ENCODE measurements at regions not wholly inside any gene's neighbourhood (a gene's known extent, or its start where the extent isn't known, plus 50 kb on each side); places are given as distances from the start of the nearest gene placed in this dataset.

DNA sequence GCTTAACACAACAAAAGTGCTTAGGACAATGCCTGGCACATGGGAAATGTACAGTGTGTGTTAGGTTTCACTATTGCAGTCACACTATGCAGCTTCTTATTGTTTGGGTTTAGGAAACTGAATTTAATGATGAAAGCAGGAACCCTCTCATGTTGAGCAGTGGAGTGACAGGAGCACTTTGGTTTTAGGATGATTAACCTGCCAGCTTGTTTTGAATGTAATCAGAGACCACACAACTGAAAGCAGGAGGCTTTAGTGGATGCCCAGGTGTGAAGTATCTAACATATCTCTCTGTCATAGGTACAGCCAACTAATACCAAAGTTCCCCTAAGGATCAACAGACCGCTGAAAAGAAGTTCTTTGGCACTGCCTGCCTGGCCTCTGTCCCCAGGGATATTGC, 406.9 kb upstream of the USP24 start:
- Histone ChIP-seq H3K4me3 (ENCODE audit: low read length) (no peak overlapping the region), H3K36me3 (ENCODE audit: insufficient read depth, low read length) (no peaks in the 10 kb centered on the region), H3K9me3 (replicated peaks; ENCODE audit: low read length) (no peaks in the 10 kb centered on the region), H3K4me1 (ENCODE audit: control insufficient read depth, insufficient read depth, low read length) (peaks cover 17% of the 10 kb centered on the region), H3K4me2 (ENCODE audit: low read length) (no peak overlapping the region), H3K27me3 (ENCODE audit: control insufficient read depth, insufficient read depth, low read length) (no peaks in the 10 kb centered on the region), H3K9ac (ENCODE audit: low read depth, low read length) (no peak overlapping the region)

- no peaks in the 10 kb centered on the region for H3K36me3 ChIP-seq (ENCODE audit: insufficient read depth, low read length)
- H3K9me3 ChIP-seq (replicated peaks; ENCODE audit: low read length), result no peaks in the 10 kb centered on the region
- H3K27me3 ChIP-seq (ENCODE audit: control insufficient read depth, insufficient read depth, low read length), result no peaks in the 10 kb centered on the region
- H3K4me3 ChIP-seq (ENCODE audit: low read length), result no peak overlapping the region
- no peak overlapping the region for H3K9ac ChIP-seq (ENCODE audit: low read depth, low read length)
- no peak overlapping the region for H3K4me2 ChIP-seq (ENCODE audit: low read length)
- peaks cover 5% of the 10 kb centered on the region for H3K4me1 ChIP-seq (ENCODE audit: control insufficient read depth, insufficient read depth, low read length)
Measured at GRCh38 chr1:55618199-55618598, 403.0 kb upstream of the USP24 start.

GRCh38 chr1:55617288-55617982, 402.3 kb upstream of the USP24 start:
- no peaks in the 10 kb centered on the region for H3K27me3 ChIP-seq (ENCODE audit: control insufficient read depth, insufficient read depth, low read length)
- no peak overlapping the region for H3K4me2 ChIP-seq (ENCODE audit: low read length)
- H3K36me3 ChIP-seq (ENCODE audit: insufficient read depth, low read length), result no peaks in the 10 kb centered on the region
- H3K9ac ChIP-seq (ENCODE audit: low read depth, low read length), result no peak overlapping the region
- H3K4me1 ChIP-seq (ENCODE audit: control insufficient read depth, insufficient read depth, low read length), result peaks cover 12% of the 10 kb centered on the region
- H3K4me3 ChIP-seq (ENCODE audit: low read length), result no peak overlapping the region
- no peaks in the 10 kb centered on the region for H3K9me3 ChIP-seq (replicated peaks; ENCODE audit: low read length)

- Histone ChIP-seq H3K4me2 (ENCODE audit: low read length) (no peak overlapping the region), H3K36me3 (ENCODE audit: insufficient read depth, low read length) (no peaks in the 10 kb centered on the region)
Measured at GRCh38 chr1:55612988-55613387, 397.8 kb upstream of the USP24 start.

GRCh38 chr1:55611123-55611522, 396.0 kb upstream of the USP24 start:
- no peaks in the 10 kb centered on the region for H3K27me3 ChIP-seq (ENCODE audit: control insufficient read depth, insufficient read depth, low read length)
- H3K4me3 ChIP-seq (ENCODE audit: low read length), result no peak overlapping the region
- H3K4me1 ChIP-seq (ENCODE audit: control insufficient read depth, insufficient read depth, low read length), result peaks cover 30% of the 10 kb centered on the region
- H3K4me2 ChIP-seq (ENCODE audit: low read length), result no peak overlapping the region
- no peaks in the 10 kb centered on the region for H3K9me3 ChIP-seq (replicated peaks; ENCODE audit: low read length)
- no peaks in the 10 kb centered on the region for H3K36me3 ChIP-seq (ENCODE audit: insufficient read depth, low read length)
- no peak overlapping the region for H3K9ac ChIP-seq (ENCODE audit: low read depth, low read length)

More at GRCh38 chr1:55612988-55613387, 397.8 kb upstream of the USP24 start:
- Histone ChIP-seq H3K4me1 (ENCODE audit: control insufficient read depth, insufficient read depth, low read length) (peaks cover 30% of the 10 kb centered on the region), H3K4me3 (ENCODE audit: low read length) (no peak overlapping the region), H3K9ac (ENCODE audit: low read depth, low read length) (no peak overlapping the region), H3K9me3 (replicated peaks; ENCODE audit: low read length) (no peaks in the 10 kb centered on the region), H3K27me3 (ENCODE audit: control insufficient read depth, insufficient read depth, low read length) (no peaks in the 10 kb centered on the region)

- Histone ChIP-seq H3K36me3 (ENCODE audit: insufficient read depth, low read length) (no peaks in the 10 kb centered on the region), H3K4me3 (ENCODE audit: low read length) (no peak overlapping the region), H3K9ac (ENCODE audit: low read depth, low read length) (no peak overlapping the region), H3K4me2 (ENCODE audit: low read length) (no peak overlapping the region), H3K4me1 (ENCODE audit: control insufficient read depth, insufficient read depth, low read length) (peaks cover 30% of the 10 kb centered on the region), H3K27me3 (ENCODE audit: control insufficient read depth, insufficient read depth, low read length) (no peaks in the 10 kb centered on the region), H3K9me3 (replicated peaks; ENCODE audit: low read length) (no peaks in the 10 kb centered on the region)
Measured at GRCh38 chr1:55610203-55610602, 395.0 kb upstream of the USP24 start.

- no peaks in the 10 kb centered on the region for H3K27me3 ChIP-seq (ENCODE audit: control insufficient read depth, insufficient read depth, low read length)
- H3K36me3 ChIP-seq (ENCODE audit: insufficient read depth, low read length), result no peaks in the 10 kb centered on the region
- no peak overlapping the region for H3K4me2 ChIP-seq (ENCODE audit: low read length)
- H3K4me1 ChIP-seq (ENCODE audit: control insufficient read depth, insufficient read depth, low read length), result peaks cover 30% of the 10 kb centered on the region
- H3K9ac ChIP-seq (ENCODE audit: low read depth, low read length), result no peak overlapping the region
- no peak overlapping the region for H3K4me3 ChIP-seq (ENCODE audit: low read length)
- H3K9me3 ChIP-seq (replicated peaks; ENCODE audit: low read length), result no peaks in the 10 kb centered on the region
Measured at GRCh38 chr1:55609630-55610029, 394.5 kb upstream of the USP24 start.

DNA sequence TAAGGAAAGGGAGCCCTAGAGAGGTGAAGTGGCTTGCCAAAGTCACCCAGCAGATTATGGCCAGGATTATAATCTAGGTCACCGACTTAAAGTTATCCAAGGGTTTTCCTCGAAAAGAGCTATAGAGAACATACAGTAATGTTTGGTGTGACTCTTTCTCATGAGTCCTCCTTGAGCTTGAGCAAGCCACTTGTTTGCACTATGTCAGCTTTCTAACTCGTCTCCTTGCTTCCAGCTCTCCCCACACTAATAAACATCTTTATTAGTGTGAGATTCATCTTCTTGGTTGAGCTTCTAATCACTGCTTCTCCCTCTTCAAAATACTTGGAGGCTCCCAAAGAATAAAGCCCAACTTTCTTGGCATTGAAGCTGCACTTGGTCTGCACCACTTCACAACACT, 390.0 kb upstream of the USP24 start:
- Histone ChIP-seq H3K27me3 (ENCODE audit: control insufficient read depth, insufficient read depth, low read length) (no peaks in the 10 kb centered on the region), H3K36me3 (ENCODE audit: insufficient read depth, low read length) (no peaks in the 10 kb centered on the region), H3K4me1 (ENCODE audit: control insufficient read depth, insufficient read depth, low read length) (no peaks in the 10 kb centered on the region), H3K4me3 (ENCODE audit: low read length) (no peak overlapping the region), H3K9me3 (replicated peaks; ENCODE audit: low read length) (no peaks in the 10 kb centered on the region), H3K9ac (ENCODE audit: low read depth, low read length) (no peak overlapping the region), H3K4me2 (ENCODE audit: low read length) (no peak overlapping the region)

GRCh38 chr1:55604749-55605148, 389.6 kb upstream of the USP24 start:
- no peaks in the 10 kb centered on the region for H3K4me1 ChIP-seq (ENCODE audit: control insufficient read depth, insufficient read depth, low read length)
- no peak overlapping the region for H3K9ac ChIP-seq (ENCODE audit: low read depth, low read length)
- no peak overlapping the region for H3K4me2 ChIP-seq (ENCODE audit: low read length)
- no peaks in the 10 kb centered on the region for H3K9me3 ChIP-seq (replicated peaks; ENCODE audit: low read length)
- no peaks in the 10 kb centered on the region for H3K36me3 ChIP-seq (ENCODE audit: insufficient read depth, low read length)
- H3K27me3 ChIP-seq (ENCODE audit: control insufficient read depth, insufficient read depth, low read length), result no peaks in the 10 kb centered on the region
- H3K4me3 ChIP-seq (ENCODE audit: low read length), result no peak overlapping the region

DNA sequence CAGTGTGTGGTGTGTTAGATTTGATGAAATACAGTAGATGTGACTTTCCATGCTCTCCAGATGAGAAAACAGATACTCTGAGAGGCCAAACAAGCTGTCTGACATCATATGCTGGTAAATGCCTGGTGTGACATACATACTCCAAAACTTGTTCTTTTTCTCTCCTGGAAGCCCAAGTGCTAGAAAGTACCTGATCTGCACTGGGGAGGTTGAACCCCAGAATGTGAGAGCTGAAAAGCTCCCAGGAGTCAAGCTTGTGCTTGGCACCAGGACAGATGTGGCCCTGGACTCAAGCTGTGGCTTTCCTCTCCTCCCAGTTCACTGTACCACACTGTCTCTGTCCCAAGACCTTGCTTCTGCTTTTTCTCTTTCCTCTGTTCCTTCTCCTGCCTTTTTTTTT, 389.0 kb upstream of the USP24 start:
- H3K36me3 ChIP-seq (ENCODE audit: insufficient read depth, low read length), result no peaks in the 10 kb centered on the region
- no peak overlapping the region for H3K4me3 ChIP-seq (ENCODE audit: low read length)
- H3K4me1 ChIP-seq (ENCODE audit: control insufficient read depth, insufficient read depth, low read length), result no peaks in the 10 kb centered on the region
- no peak overlapping the region for H3K4me2 ChIP-seq (ENCODE audit: low read length)
- H3K9me3 ChIP-seq (replicated peaks; ENCODE audit: low read length), result no peaks in the 10 kb centered on the region
- H3K27me3 ChIP-seq (ENCODE audit: control insufficient read depth, insufficient read depth, low read length), result no peaks in the 10 kb centered on the region
- no peak overlapping the region for H3K9ac ChIP-seq (ENCODE audit: low read depth, low read length)

GRCh38 chr1:55600242-55600641, 385.1 kb upstream of the USP24 start:
- Histone ChIP-seq H3K27me3 (ENCODE audit: control insufficient read depth, insufficient read depth, low read length) (no peaks in the 10 kb centered on the region), H3K4me3 (ENCODE audit: low read length) (no peak overlapping the region), H3K4me1 (ENCODE audit: control insufficient read depth, insufficient read depth, low read length) (no peaks in the 10 kb centered on the region), H3K9me3 (replicated peaks; ENCODE audit: low read length) (no peaks in the 10 kb centered on the region), H3K36me3 (ENCODE audit: insufficient read depth, low read length) (no peaks in the 10 kb centered on the region), H3K4me2 (ENCODE audit: low read length) (no peak overlapping the region), H3K9ac (ENCODE audit: low read depth, low read length) (no peak overlapping the region)

- no peaks in the 10 kb centered on the region for H3K4me1 ChIP-seq (ENCODE audit: control insufficient read depth, insufficient read depth, low read length)
- no peaks in the 10 kb centered on the region for H3K36me3 ChIP-seq (ENCODE audit: insufficient read depth, low read length)
- no peaks in the 10 kb centered on the region for H3K27me3 ChIP-seq (ENCODE audit: control insufficient read depth, insufficient read depth, low read length)
- H3K9me3 ChIP-seq (replicated peaks; ENCODE audit: low read length), result no peaks in the 10 kb centered on the region
- H3K9ac ChIP-seq (ENCODE audit: low read depth, low read length), result no peak overlapping the region
- H3K4me3 ChIP-seq (ENCODE audit: low read length), result no peak overlapping the region
- H3K4me2 ChIP-seq (ENCODE audit: low read length), result no peak overlapping the region
Measured at GRCh38 chr1:55597910-55598309, 382.7 kb upstream of the USP24 start.
